Femur (tissue), 1 donor: ENCODE measurements at regions not wholly inside any gene's neighbourhood (a gene's known extent, or its start where the extent isn't known, plus 50 kb on each side); places are given as distances from the start of the nearest gene placed in this dataset.

Experiments
- DNase-seq: peaks from one replicate; pipeline ENCODE4 v3.0.0-alpha.2; 2017

GRCh38 chr13:64849196-64849595, 2380.9 kb downstream of the PCDH9 start:
- no peak for DNase-seq

DNA sequence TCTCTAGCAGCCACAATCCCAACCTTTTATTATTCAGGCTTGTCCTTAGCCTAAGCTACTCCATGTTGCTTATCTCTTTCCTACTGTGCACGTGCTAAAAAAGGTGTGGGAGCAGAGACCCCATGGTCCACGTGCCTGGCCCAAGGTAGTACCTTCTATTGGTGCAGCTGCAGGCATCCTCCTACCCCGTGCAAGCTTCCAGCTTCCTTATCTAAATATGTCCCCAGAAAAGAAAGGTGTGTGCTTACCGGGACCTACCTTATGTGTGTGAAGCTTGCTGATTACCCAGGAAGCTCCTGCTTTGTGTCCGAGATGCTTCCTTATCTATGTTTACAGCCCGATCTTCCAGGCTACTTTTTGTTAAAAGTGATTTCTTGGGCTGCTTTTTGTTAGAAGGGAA, 2382.4 kb downstream of the PCDH9 start:
- no peak for DNase-seq

GRCh38 chr13:64845110-64845509, 2385.0 kb downstream of the PCDH9 start:
- DNase-seq: no peak

DNA sequence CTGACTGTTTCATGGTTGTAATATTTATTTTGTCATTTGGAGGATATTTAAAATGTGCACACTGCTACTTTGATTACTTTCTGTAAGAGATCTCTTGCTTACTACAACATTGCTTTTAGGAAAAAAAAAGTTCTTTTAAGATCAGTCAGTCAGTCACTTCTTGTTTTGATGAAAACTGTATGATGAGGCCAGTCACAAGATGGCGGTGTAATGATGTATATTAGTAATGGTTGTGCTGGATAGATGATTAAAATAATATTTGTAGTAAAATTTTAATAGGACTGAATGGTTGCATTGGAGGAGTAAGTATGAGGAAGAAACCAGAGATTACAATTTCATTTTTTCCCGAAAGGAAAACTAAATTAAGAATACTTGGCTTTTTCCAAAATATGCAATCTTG, 2411.1 kb downstream of the PCDH9 start:
- DNase-seq: no peak

DNA sequence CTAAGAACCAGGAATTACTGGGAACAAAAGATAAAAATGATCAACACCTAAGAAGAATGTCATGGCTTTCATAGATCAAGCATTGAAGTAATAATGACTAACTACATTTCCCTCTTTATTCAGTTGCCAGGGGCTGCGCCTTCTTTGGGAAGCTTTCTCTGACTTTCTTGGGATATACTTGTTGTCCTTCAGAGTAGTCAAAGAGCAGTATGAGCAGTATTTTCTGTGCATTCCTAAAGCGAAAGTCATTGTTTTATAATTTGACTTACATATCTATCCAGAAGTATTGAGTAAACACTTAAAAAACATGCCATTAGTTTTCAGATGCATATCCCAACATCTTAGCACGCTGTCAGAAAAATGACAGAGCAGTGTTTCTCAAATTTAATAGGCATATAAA, 2412.4 kb downstream of the PCDH9 start:
- DNase-seq: no peak

DNA sequence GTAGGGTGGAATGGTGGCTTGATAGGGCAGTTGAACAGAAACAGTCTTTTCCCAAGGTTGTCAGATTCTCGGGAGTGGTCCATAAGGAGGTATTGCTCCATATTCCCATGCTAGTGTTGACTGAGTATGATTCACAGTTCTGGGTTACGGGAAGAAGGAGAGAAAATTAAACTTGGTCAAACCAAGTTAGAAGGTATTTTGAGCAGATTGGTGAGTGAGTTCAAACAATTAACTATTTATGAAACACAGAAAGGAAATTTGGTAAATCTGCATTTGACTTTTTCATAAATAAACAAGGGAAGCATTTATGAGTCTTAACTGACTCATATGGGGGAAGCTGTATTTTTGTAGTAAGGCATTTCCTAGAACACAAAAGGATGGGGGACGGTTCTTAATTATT, 2419.4 kb downstream of the PCDH9 start:
- DNase-seq: no peak

DNA sequence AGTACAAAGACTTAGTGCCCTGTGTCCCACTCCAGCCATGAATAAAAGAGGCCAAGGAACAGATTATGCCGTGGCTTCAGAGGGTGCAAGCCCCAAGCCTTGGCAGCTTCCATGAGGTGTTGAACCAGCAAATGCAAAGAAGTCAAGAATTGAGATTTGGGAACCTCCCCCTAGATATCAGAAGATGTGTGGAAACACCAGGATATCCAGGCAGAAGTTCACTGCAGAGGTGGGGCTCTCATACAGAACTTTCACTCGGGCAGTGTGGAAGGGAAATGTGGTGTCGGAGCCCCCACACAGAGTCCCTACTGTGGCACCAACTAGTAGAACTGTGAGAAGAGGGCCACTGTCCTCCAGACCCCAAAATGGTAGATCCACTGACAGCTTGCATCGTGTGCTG, 2421.4 kb downstream of the PCDH9 start:
- DNase-seq: no peak

- DNase-seq: no peak
Measured at GRCh38 chr13:64801768-64802167, 2428.4 kb downstream of the PCDH9 start.

GRCh38 chr13:64798422-64798821, 2431.7 kb downstream of the PCDH9 start:
- no peak for DNase-seq

DNA sequence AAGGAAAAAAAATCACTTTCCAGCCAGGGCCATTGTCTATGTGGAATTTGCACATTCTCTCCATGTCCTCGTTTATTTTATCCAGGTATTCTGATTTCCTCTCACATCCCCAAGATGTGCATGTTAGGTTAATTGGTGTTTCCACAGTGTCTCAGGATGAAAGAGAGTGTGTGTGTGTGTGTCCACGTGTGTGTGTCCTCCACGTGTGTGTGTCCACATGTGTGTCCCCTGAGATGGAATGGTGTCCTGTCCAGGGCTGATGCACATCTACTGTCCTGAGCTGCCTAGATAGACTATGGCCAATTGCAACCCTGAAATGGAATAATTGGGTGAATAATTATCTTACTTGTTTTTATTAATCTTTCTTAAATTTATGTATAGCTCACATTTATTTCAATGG, 2436.5 kb downstream of the PCDH9 start:
- DNase-seq: no peak

GRCh38 chr13:64793131-64793530, 2437.0 kb downstream of the PCDH9 start:
- no peak for DNase-seq

DNA sequence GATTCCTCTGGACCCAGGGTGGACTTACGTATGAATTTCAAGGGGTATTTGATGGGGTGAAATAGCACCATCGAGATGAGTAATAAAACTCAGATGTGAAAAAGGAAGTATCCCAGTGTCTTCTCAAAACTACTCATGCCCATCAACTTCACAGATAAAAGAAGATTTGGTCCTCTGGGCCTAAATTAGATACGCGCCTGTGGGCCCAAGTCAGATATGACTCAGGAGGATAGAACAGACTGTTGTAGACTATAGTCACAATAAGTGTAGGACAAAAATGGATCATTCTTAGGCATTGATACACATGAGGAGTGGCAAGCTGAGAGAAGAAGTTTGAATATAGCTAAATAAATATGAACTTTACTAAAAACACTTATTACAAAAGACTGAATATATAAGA, 2438.8 kb downstream of the PCDH9 start:
- no peak for DNase-seq

DNA sequence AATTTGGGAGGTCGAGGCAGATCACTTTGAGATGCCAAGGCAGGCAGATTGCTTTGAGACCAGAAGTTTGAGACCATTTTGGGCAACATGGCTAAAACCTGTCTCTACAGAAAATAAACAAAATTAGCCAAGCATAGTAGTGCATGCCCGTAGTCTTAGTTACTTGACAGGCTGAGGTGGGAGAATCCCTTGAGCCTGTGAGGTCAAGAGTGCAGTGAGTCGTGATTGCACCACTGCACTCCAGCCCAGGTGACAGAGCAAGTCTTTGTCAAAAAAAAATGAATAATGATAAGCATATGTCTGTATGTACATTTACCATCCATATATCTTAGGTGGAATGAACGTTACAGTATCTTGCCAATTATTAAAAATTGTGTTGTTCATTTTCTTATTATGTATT, 2447.7 kb downstream of the PCDH9 start:
- no peak for DNase-seq

GRCh38 chr13:64778002-64778401, 2452.1 kb downstream of the PCDH9 start:
- DNase-seq: no peak

DNA sequence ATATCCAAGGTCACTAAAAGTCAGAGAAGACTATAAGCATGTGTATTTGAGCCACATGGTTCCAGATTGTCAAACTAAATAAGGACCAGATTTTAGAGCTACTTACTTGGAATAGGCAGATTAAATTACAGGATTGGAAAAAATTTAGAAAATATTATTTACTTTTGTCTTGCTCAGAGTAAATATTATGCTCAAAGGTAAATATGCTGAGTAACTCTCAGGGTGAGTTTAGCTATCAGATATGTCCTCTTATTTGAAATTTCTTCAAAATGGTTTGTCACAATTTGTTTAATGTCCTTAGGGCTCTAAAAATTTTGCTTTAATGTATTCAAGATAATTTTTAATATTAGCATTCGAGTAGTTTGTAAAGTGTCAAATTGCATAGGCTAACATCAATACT, 2455.2 kb downstream of the PCDH9 start:
- no peak for DNase-seq

GRCh38 chr13:64770743-64771142, 2459.4 kb downstream of the PCDH9 start:
- no peak for DNase-seq

GRCh38 chr13:64767054-64767453, 2463.1 kb downstream of the PCDH9 start:
- DNase-seq: no peak

GRCh38 chr13:64765636-64766035, 2464.5 kb downstream of the PCDH9 start:
- DNase-seq: no peak

DNA sequence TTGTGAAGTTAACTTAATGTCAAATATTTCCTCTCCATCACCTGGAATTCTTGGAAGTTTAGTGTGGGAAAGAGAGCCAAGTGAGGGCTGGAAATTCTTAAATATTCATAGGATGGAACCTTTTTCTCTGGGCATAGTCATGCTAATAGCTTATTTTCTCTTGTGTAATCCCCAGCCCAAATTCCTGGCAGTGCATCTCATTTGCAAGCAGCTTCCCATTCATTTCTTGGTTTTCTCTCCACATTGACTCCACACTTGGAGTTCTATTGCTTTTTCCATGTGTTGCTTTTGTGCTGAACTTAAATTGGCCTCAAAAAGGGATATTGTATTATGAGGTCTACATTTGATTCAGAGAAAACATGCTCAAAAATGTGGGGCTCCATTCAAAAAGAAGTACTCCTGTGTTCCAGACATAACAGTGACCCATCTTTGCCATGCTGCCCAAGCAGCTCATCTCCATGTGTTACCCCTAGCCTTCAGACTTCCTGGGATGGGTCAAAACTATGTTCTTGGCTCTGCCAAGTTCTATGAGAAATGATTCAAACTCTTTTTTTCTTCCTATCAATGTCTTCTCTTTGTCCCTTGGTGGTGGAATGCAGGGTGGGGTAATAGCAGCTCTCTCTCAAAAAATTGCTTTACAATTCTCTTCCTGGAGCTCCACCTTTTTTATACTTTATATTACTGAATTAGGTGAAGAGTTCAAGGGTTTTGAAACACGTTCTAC, 2471.5 kb downstream of the PCDH9 start:
- peak; percentile 32 for DNase-seq

GRCh38 chr13:64756621-64757020, 2473.5 kb downstream of the PCDH9 start:
- no peak for DNase-seq

- DNase-seq: no peak
Measured at GRCh38 chr13:64755961-64756360, 2474.2 kb downstream of the PCDH9 start.

DNA sequence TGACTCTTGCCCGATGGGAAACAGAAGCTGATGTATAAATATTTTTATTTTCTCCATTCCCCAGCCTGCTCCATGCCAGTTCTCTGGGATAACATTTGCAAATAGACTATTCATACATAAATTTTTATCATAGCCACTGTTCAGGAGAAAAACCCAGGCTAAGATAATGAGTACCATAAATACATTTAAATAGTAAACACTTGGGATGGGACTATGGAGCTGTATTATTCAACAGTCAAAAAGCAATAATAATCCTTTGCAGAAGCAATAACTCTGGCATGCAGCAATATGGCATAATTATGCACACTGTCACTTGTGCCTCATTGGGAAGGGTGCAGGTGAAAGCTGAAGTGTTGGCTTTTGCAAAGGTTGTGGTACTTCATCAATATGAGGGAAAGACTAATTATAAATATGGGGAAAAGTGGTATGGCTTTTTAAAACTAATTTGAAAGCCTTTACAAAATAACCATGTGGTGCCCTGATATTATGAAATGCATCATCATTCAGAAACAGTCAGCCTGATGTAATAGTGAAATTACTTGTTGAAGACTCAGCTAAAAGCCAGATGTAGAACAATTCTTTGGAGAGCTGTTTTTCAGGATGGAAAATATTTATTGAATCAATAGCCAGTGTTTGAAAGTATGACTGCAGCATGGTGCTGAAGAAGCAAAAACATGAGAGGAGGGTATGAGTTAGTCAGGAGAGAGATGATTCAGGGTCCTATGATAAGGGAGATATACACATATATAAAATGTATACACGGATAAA, 2476.7 kb downstream of the PCDH9 start:
- DNase-seq: no peak

GRCh38 chr13:64749301-64749700, 2480.8 kb downstream of the PCDH9 start:
- DNase-seq: no peak

DNA sequence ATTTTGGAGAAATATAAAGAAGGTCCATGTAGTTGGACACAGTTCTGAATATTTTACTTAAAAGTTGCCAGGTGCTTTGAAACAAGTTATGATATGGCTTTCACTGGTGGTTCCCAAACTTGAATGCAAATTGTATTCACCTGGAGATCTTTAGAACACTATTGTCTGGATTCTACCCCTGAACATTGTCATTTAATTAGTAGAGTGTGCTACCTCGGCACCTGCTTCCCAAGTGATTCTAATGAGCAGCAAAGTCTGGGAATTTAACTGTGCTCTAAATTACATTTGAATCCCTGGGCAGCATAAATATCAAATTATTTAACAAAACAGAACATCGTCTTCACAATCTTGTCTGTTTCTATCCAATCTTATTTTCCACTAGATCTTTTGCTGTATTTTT, 2483.3 kb downstream of the PCDH9 start:
- DNase-seq: no peak

- no peak for DNase-seq
Measured at GRCh38 chr13:64740493-64740892, 2489.6 kb downstream of the PCDH9 start.
